SK-MEL-5 (cell line): ENCODE measurements at regions not wholly inside any gene's neighbourhood (a gene's known extent, or its start where the extent isn't known, plus 50 kb on each side); places are given as distances from the start of the nearest gene placed in this dataset.
"Not testable (repeated sequence)": the region's sequence is repeated elsewhere in the genome, so short reads cannot be mapped to it uniquely, and the experiment has no call there.

Source experiments
- DNase-seq: peaks from one replicate; pipeline ENCODE4 v3.0.0-alpha.2; 2016; ENCODE audit warnings: low read depth, low spot score
- in situ Hi-C: cut with HindIII; loops from 2 replicates; pipeline ENCODE4 v1.10.0; 2016; ENCODE audit warnings: low sequenced_read_pairs, high pct_unique_total_duplicates, low pct_unique_long_range_greater_than_20kb

DNA sequence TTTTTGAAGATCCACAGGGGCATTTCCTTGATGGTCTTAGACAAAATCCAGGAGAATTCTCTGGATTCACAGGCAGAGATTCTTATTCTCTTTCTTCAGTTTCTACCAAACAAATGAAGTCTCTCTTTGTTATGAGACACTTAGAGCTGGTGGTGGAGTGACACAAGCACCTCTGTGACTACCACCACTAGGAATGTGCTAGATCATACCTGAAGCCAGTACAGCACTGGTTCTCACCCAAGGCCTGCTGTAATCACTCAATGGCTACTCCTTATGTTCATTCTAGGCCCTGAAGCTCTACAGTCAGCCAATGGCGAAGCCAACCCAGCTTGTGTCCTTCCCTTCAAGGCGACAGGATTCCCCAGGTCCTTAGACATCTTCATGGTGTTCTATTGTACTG lies 482.3 kb downstream of the TRAM1L1 start:
- no peak for DNase-seq
- in situ Hi-C loops: no loop called here

GRCh38 chr4:116599859-116600258 lies 485.5 kb downstream of the TRAM1L1 start:
- in situ Hi-C loops: no loop called here
- DNase-seq: peak; percentile 41

DNA sequence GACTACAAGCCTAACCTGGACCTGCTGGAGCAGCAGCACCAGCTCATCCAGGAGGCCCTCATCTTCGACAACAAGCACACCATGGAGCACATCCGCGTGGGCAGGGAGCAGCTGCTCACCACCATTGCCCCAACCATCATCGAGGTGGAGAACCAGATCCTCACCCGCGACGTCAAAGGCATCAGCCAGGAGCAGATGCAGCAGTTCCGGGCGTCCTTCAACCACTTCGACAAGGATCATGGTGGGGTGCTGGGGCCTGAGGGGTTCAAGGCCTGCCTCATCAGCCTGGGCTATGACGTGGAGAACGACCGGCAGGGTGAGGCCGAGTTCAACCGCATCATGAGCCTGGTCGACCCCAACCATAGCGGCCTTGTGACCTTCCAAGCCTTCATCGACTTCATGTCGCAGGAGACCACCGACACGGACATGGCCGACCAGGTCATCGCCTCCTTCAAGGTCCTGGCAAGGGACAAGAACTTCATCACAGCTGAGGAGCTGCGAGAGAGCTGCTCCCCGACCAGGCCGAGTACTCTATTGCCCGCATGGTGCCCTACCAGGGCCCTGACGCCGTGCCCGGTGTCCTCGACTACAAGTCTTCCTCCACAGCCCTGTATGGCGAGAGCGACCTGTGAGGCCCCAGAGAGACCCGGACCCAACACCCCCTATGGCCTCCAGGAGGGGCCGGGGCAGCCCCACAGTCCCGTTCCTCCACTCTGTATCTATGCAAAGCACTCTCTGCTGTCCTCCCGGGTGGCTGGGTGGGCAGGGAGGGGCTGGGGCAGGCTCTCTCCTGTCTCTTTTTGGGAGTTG lies 486.2 kb downstream of the TRAM1L1 start:
- DNase-seq: no peak
- in situ Hi-C loops: no loop called here

DNA sequence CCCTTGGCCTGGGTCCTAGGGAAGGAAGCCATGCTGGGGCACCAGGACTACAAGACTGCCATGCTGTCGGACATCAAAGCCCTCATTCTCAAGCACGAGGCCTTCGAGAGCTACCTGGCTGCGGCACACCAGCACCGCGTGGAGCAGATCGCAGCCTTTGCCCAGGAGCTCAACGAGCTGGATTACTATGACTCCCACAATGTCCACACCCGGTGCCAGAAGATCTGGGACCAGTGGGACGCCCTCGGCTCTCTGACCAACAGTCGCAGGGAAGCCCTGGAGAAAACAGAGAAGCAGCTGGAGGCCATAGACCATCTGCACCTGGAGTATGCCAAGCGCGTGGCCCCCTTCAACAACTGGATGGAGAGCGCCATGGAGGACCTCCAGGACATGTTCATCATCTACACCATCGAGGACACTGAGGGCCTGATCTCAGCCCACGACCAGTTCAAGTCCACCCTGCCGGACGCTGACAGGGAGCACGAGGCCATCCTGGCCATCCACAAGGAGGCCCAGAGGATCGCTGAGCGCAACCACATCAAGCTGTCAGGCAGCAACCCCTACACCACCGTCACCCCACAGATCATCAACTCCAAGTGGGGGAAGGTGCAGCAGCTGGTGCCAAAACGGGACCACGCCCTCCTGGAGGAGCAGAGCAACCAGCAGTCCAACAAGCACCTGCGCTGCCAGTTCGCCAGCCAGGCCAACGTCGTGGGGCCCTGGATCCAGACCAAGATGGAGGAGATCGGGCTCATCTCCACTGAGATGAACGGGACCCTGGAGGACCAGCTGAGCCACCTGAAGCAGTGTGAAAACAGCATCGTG lies 487.0 kb downstream of the TRAM1L1 start:
- no peak for DNase-seq
- in situ Hi-C loops: no loop called here

GRCh38 chr4:116590648-116591047 lies 494.7 kb downstream of the TRAM1L1 start:
- no peak for DNase-seq
- in situ Hi-C loops: no loop called here

- in situ Hi-C loops: no loop called here
- no peak for DNase-seq
These were observed 496.6 kb downstream of the TRAM1L1 start for GRCh38 chr4:116588783-116589182.

GRCh38 chr4:116585246-116585645 lies 500.1 kb downstream of the TRAM1L1 start:
- no peak for DNase-seq
- in situ Hi-C loops: no loop called here

DNA sequence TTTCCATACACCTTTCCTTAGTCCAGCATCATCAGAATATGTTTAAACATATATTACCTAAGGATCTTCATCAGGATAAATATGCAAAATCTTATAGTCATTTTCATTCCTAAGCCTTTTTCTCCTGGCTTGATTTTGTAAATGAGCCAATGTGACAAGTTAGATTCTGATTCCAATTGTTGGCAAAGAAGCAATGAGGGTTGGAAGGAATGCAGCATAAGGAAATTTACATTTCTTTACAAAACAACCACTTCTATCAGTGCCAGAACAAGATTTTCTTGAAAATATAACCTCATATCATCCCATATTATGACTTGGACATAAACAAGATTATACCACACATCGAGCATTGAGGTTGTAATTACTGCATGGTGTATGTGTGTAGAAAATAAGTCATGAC lies 508.1 kb downstream of the TRAM1L1 start:
- in situ Hi-C loops: no loop called here
- no peak for DNase-seq

DNA sequence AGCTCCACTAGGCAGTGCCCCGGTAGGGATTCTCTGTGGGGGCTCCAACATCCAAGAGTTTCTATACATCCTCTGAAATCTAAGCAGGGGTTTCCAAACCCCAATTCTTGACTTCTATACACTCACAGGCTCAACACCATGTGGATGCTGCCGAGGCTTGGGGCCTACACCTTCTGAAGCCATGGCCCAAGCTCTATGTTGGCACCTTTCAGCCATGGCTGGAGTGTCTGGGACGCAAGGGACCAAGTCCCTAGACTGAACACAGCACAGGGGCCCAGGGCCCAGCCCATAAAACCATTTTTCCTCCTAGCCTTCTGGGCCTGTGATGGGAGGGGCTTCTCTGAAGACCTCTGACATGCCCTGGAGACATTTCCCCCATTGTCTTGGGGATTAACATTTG lies 511.8 kb downstream of the TRAM1L1 start:
- in situ Hi-C loops: no loop called here
- no peak for DNase-seq

- in situ Hi-C loops: no loop called here
- no peak for DNase-seq
These were observed 523.6 kb downstream of the TRAM1L1 start for GRCh38 chr4:116561768-116562167.

DNA sequence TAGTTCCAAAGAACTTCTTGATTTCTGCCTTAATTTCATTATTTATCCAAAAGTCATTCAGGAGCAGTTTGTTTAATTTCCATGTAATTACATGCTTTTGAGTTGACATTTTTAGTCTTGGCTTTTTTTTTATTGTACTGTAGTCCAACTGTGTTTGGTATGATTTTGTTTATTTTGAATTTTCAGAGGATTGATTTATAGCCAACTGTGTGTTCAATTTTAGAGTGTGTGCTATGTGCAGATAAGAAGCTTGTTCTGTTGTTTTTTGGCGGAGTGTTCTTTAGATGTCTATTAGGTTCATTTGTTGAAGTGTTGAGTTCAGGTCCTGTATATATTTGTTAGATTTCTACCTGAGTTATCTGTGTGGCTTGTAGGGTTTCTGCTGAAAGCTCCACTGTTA lies 533.6 kb downstream of the TRAM1L1 start:
- in situ Hi-C loops: no loop called here
- DNase-seq: no peak

- no peak for DNase-seq
- in situ Hi-C loops: no loop called here
These were observed 537.7 kb downstream of the TRAM1L1 start for GRCh38 chr4:116547632-116548031.

DNA sequence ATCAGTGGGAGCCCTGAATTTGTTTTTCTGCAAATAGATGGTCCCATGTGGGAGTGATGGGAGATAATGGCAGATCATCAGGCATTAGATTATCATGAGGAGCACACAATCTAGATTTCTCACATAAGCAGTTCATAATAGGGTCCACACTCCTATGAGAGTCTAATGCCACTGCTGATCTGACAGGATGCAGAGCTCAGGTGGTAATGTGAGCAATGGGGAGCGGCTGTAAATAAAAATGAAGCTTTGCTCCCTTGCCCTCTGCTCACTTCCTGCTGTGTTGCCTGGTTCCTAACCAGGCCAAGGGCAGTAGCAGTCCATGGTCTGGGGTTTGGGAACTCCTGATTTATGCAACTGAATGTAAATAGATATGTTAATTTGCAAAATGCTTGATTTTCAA lies 538.6 kb downstream of the TRAM1L1 start:
- in situ Hi-C loops: no loop called here
- DNase-seq: no peak

DNA sequence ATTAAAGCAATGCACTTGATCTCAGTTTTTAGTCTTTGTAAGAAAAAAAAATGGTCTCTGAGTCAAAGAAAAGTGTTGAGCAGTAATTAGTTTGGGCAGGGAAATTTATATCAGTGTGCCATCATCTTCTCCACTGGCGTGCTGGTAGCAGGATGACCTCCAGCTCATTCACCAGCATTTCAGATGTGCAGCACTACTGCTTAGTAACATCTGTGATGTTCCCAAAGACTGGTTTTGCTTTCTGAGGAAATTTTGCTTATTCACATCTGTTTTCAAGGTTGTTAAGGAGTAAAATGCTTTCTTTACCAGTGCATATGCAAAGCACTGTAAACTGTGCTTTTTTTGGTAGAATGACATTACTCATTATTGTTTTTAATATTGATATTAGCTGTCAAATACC lies 540.4 kb downstream of the TRAM1L1 start:
- in situ Hi-C loops: no loop called here
- no peak for DNase-seq

- no peak for DNase-seq
- in situ Hi-C loops: no loop called here
These were observed 545.6 kb downstream of the TRAM1L1 start for GRCh38 chr4:116539744-116540143.

DNA sequence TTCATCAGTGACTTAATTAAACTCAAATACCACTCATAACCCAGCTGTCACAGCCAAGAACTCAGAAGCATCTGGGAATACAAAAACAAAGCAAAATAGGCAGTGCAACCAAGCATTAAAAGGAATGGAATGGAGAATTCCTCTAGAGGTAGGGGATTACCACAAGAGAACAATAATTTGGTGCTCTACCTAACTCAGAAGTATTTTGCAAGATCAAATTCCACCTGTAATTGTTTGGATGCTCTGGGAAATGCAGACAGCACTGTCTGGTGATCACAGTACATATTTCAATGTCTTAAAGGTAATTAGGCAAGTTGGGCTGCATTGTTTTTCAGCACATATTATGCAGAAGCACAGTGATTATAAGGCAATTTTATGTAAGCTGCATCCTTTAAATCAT lies 547.5 kb downstream of the TRAM1L1 start:
- in situ Hi-C loops: no loop called here
- no peak for DNase-seq

GRCh38 chr4:116536024-116536423 lies 549.4 kb downstream of the TRAM1L1 start:
- DNase-seq, in situ Hi-C loops: not testable (repeated sequence)

- in situ Hi-C loops: no loop called here
- no peak for DNase-seq
These were observed 553.5 kb downstream of the TRAM1L1 start for GRCh38 chr4:116531870-116532269.

DNA sequence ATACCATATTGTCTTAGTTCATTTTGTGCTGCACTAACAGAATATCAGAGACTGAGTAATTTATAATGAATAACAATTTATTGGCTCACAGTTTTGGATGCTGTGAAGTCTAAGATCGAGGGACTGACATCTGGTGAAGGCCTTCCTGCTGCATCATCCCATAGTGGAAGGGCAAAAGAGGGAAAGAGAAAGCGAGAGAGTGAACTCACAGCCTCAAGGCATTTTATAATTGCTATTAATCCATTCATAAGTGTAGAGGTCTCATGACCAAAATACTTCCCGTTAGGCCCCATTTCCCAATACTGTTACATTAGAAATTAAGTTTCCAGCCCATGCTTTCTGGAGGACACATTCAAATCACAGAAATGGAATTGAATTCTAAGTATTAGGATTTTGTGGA lies 554.4 kb downstream of the TRAM1L1 start:
- DNase-seq: no peak
- in situ Hi-C loops: no loop called here
